Iris pigment epithelial cell (primary cell): ENCODE measurements at regions not wholly inside any gene's neighbourhood (a gene's known extent, or its start where the extent isn't known, plus 50 kb on each side); places are given as distances from the start of the nearest gene placed in this dataset.

Experiments
- DNase-seq: peaks from one replicate; pipeline ENCODE4 v3.0.0-alpha.2; 2011; ENCODE audit warnings: low read depth

GRCh38 chr22:49238181-49239141 lies 589.2 kb downstream of the BRD1 start:
- DNase-seq: no peak

DNA sequence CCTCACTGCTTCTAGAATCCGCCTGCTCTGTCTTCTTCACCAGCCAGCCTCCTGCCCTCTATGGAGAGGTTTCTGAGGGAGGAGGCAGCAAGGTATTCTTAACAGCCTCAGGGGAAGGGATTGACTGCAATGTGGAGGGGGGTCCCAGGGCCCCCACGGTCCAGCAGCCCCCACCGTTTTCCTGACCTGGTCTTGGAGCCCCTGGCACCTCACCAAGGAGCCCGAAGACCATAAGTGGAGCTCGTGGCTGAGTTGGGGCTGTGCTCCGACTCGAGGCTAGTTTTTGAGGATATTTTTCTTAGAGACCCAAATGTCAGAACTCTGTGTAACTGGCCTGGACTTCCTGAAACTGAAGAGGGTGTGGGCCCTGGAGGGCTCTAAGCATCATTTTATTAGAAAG lies 590.0 kb downstream of the BRD1 start:
- DNase-seq: no peak

GRCh38 chr22:49237279-49237678 lies 590.4 kb downstream of the BRD1 start:
- DNase-seq: no peak

GRCh38 chr22:49236541-49237075 lies 591.1 kb downstream of the BRD1 start:
- no peak for DNase-seq

- no peak for DNase-seq
Observed at GRCh38 chr22:49235463-49236300, 592.0 kb downstream of the BRD1 start.

- DNase-seq: no peak
Observed at GRCh38 chr22:49234459-49234858, 593.2 kb downstream of the BRD1 start.

DNA sequence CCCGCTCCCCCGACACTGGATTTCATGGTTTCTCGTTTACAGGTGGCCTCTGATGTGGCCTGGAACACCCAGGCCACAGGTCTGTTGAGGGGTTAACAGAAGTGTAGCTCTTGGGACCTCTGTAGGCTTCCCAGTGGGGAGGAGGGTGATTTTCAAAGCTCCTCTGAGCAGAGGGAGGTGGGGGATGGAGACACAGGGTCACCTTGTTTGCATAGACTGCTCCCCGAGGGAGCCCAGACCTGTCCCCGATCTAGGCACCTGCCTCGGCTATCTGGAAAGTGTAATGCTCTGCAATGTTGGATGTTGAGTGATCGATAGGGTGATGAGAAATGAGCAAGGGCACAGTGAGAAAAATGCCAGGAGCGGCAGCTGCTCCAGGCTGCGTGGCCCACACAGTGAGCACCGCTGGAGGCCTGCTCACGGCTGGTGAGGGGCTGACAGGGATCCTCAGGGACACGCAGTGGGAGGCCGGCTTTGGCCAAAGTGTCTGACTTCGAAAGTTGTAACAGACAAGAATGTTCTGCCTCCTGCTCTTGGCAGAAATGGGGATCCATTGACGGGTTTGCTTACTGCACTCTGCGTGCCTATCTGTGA lies 594.1 kb downstream of the BRD1 start:
- DNase-seq: no peak

DNA sequence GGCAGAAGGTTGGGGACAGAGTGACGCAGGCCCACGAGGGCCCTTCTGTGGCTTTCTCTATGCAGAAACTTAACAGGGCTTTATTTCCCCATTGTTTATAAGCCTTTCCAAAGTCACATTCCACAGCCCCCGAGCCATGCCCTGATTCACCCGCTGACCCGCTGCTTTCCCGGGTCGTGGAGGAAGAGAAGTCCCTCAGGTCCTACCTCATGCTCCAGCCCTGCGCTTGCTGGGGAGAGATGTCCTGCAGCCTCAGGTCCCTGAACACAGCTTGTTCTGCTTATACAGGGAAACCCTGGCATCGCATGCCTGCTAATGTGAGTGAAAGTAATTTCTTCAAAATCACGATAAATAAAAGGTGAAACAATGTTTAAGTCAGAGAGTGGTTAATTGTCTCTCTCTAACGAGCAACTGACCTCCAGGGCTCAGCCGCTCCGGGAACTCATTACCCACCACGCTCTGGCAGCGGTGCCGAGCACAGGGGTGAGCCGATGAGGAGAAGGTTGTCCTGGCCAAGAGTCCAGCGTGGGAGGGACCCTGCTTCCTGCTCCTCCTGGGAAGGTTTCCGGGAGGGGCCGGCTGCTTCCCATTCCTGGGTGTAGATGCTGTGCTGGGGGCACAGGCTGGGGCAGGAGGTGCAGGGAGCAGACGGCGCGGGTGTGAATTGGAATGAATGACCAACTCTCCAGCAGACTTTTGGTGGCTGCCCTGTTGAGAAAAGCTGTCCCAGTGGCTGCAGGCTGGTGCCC lies 595.2 kb downstream of the BRD1 start:
- no peak for DNase-seq

- DNase-seq: no peak
Observed at GRCh38 chr22:49230194-49230577, 597.5 kb downstream of the BRD1 start.

GRCh38 chr22:49229483-49230193 lies 598.0 kb downstream of the BRD1 start:
- no peak for DNase-seq

GRCh38 chr22:49228431-49229037 lies 599.1 kb downstream of the BRD1 start:
- DNase-seq: no peak

- no peak for DNase-seq
Observed at GRCh38 chr22:49227670-49228069, 600.0 kb downstream of the BRD1 start.

DNA sequence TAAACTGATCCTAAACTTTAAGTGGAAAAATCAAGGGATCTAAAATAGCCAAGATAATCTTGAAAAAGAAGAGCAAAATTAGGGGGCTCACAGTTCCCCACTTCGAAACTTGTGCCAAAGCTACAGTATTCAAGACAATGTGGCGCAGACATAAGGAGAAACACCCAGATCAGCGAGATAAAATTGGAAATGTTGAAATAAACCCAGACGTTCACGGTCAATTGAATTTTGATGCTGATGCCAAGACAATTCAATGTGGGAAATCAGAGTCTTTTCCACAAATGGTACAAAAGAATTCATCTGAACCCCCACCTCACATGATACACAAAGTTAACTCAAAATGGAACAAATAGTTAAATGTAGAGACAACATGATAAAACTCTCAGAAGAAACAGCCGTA lies 601.6 kb downstream of the BRD1 start:
- DNase-seq: no peak

- no peak for DNase-seq
Observed at GRCh38 chr22:49224243-49224642, 603.4 kb downstream of the BRD1 start.

- DNase-seq: no peak
Observed at GRCh38 chr22:49218142-49218541, 609.5 kb downstream of the BRD1 start.

- DNase-seq: no peak
Observed at GRCh38 chr22:49216579-49216978, 611.1 kb downstream of the BRD1 start.

GRCh38 chr22:49215840-49216239 lies 611.8 kb downstream of the BRD1 start:
- no peak for DNase-seq

DNA sequence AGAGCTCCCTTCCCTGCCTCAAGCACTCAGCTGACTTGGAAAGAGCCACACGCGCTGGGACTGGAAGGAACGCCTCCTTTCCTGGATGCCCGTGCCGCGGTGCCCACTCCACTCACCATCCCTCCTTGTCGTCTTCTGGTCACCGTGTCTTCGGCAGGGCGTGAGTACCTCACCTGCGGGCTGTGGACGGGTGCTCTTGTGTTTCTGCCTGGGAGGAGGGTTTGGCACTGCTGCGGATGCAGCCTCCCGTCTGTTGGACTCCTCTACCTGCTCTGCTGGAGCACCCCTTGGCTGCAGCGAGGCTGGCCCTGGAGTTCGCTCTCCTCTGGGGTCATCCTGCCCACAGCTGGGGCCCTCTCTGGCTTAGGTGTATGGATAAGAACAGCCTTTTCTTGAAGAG lies 612.7 kb downstream of the BRD1 start:
- no peak for DNase-seq

- no peak for DNase-seq
Observed at GRCh38 chr22:49213731-49214352, 613.8 kb downstream of the BRD1 start.

GRCh38 chr22:49212466-49212865 lies 615.2 kb downstream of the BRD1 start:
- no peak for DNase-seq
